HepG2 (cell line): ENCODE measurements at regions not wholly inside any gene's neighbourhood (a gene's known extent, or its start where the extent isn't known, plus 50 kb on each side); places are given as distances from the start of the nearest gene placed in this dataset.

Source experiments
- ATAC-seq: fragments of 200-7000 bp; cut with Tn5 transposase; 3 replicates; pipeline ENCODE4 v1.9.1; 2020; ENCODE audit warnings: mild to moderate bottlenecking, moderate library complexity
- BruUV-seq: library from RNA; stranded (reverse); fragments of 400-500 nt; replicated peaks from 2 replicates; lab custom pipeline; 2021; lab: Mats Ljungman, UMichigan
- CTCF ChIA-PET: fragments of 300-600 bp; formaldehyde crosslinking; extraction: SDS; loops from one replicate; lab custom pipeline; 2021; ENCODE audit warnings: low total read pairs, inconsistent platforms, low intra/inter-chr PET ratio; lab: Yijun Ruan, JAX
- POLR2A ChIA-PET: fragments of 350-600 bp; sonication (Branson Sonifier 250); formaldehyde crosslinking; loops from one replicate; lab custom pipeline; 2020; ENCODE audit warnings: antibody characterized with exemption, inconsistent platforms; lab: Yijun Ruan, JAX
- DNase-seq: peaks from one replicate; pipeline ENCODE4 v3.0.0-alpha.2; 2015; ENCODE audit warnings: low spot score
- FAIRE-seq: peaks from 3 replicates; lab custom pipeline; 2011; peaks lifted over from hg19 to GRCh38; lab: Jason Lieb, UNC
- H2AFZ ChIP-seq: one replicate; pipeline ENCODE4 v1.6.1; 2011; ENCODE audit warnings: low read length, inconsistent platforms
- H3K27ac ChIP-seq: fragments of 300-600 bp; 3 replicates; pipeline ENCODE4 v1.8.0; 2011; ENCODE audit warnings: mixed run types, mild to moderate bottlenecking, mixed read lengths, low read length, inconsistent platforms; ENCODE audit not compliant: insufficient read depth; ENCODE audit errors: extremely low read length
- H3K27me3 ChIP-seq, 2 experiments: fragments of 200-600 bp in 1 of 2; 2 replicates in 1 of 2; 3 replicates in 1 of 2; pipeline versions ENCODE4 v1.6.0 to v1.8.0; 2011; ENCODE audit warnings: low read length in 2 of 2, mild to moderate bottlenecking in 2 of 2, moderate library complexity in 2 of 2, inconsistent platforms in 1 of 2; ENCODE audit not compliant: insufficient read depth in 2 of 2, control insufficient read depth in 1 of 2
- H3K36me3 ChIP-seq, 2 experiments: fragments of 200-600 bp in 1 of 2; replicated peaks in 1 of 2; 2 replicates in 1 of 2; 3 replicates in 1 of 2; pipeline versions ENCODE4 v1.5.1 to v1.8.0; 2011; ENCODE audit warnings: low read length in 2 of 2, inconsistent platforms in 1 of 2; ENCODE audit not compliant: insufficient read depth in 2 of 2, control insufficient read depth in 1 of 2
- H3K4me1 ChIP-seq: 2 replicates; pipeline ENCODE4 v1.5.1; 2012; ENCODE audit warnings: low read length, inconsistent platforms; ENCODE audit not compliant: insufficient read depth
- H3K4me2 ChIP-seq: 2 replicates; pipeline ENCODE4 v1.6.0; 2011; ENCODE audit warnings: low read depth, low read length, inconsistent platforms
- H3K4me3 ChIP-seq, 3 experiments: fragments of 200-600 bp in 1 of 3; sonication (generic), shearing (Covaris generic) in 1 of 3; replicated peaks in 1 of 3; 2 replicates each; pipeline ENCODE4 v1.5.1; 2011 to 2016; ENCODE audit warnings: low read length in 3 of 3, inconsistent platforms in 2 of 3, low read depth in 2 of 3, mild to moderate bottlenecking in 2 of 3, control low read depth in 1 of 3, mixed read lengths in 1 of 3; ENCODE audit not compliant: insufficient read depth in 1 of 3
- H3K79me2 ChIP-seq: one replicate; pipeline ENCODE4 v1.6.1; 2011; ENCODE audit warnings: low read length, inconsistent platforms; ENCODE audit not compliant: insufficient read depth
- H3K9ac ChIP-seq: 2 replicates; pipeline ENCODE4 v1.6.0; 2011; ENCODE audit warnings: mild to moderate bottlenecking, low read depth, low read length, inconsistent platforms; ENCODE audit not compliant: insufficient read depth
- H3K9me3 ChIP-seq: 2 replicates; pipeline ENCODE4 v1.5.1; 2012; ENCODE audit warnings: mild to moderate bottlenecking, low read length
- H4K20me1 ChIP-seq: 2 replicates; pipeline ENCODE4 v1.6.0; 2011; ENCODE audit warnings: inconsistent platforms, mild to moderate bottlenecking, low read length, moderate library complexity; ENCODE audit not compliant: insufficient read depth
- DNMT1 ChIP-seq: sonication (generic); formaldehyde crosslinking; IDR thresholded peaks from 2 replicates; pipeline ENCODE4 v1.5.1; 2020; ENCODE audit warnings: mild to moderate bottlenecking, missing genetic modification reagents
- PRDM4 ChIP-seq: sonication (generic); formaldehyde crosslinking; IDR thresholded peaks from 2 replicates; pipeline ENCODE4 v1.9.0; 2021; ENCODE audit warnings: missing genetic modification reagents, borderline replicate concordance
- REXO4 ChIP-seq: sonication (generic); formaldehyde crosslinking; IDR thresholded peaks from 2 replicates; pipeline ENCODE4 v1.8.0; 2022; ENCODE audit warnings: missing genetic modification reagents, mild to moderate bottlenecking, borderline replicate concordance
- ZGPAT ChIP-seq: IDR thresholded peaks from 2 replicates; pipeline ENCODE4 v1.6.1; 2016; ENCODE audit warnings: mild to moderate bottlenecking
- ZMYM2 ChIP-seq: sonication (generic); formaldehyde crosslinking; IDR thresholded peaks from 2 replicates; pipeline ENCODE4 v1.8.0; 2022; ENCODE audit warnings: mild to moderate bottlenecking, missing genetic modification reagents
- ZNF367 ChIP-seq: sonication (generic); formaldehyde crosslinking; IDR thresholded peaks from 2 replicates; pipeline ENCODE4 v1.4.0; 2020; ENCODE audit warnings: missing genetic modification reagents, borderline replicate concordance
- ZNF510 ChIP-seq: sonication (generic); formaldehyde crosslinking; IDR thresholded peaks from 2 replicates; pipeline ENCODE4 v1.4.0; 2020; ENCODE audit warnings: low read depth, mild to moderate bottlenecking, missing genetic modification reagents
- ZNF75D ChIP-seq: sonication (generic); formaldehyde crosslinking; IDR thresholded peaks from 2 replicates; pipeline ENCODE4 v1.8.1; 2023; ENCODE audit warnings: missing genetic modification reagents, mild to moderate bottlenecking, borderline replicate concordance
- ZNF770 ChIP-seq: sonication (generic); formaldehyde crosslinking; IDR thresholded peaks from 2 replicates; pipeline ENCODE4 v1.5.0; 2020; ENCODE audit warnings: mild to moderate bottlenecking, missing genetic modification reagents
- WGBS: methylation state at CpG from one replicate; pipeline ENCODE4 v1.1.6; 2017; ENCODE audit warnings: low lambda C conversion rate; 5-methylcytosine and 5-hydroxymethylcytosine counted together
- in situ Hi-C: cut with HindIII; loops from 2 replicates; pipeline ENCODE4 v1.10.0; 2017; ENCODE audit warnings: low pct_unique_long_range_greater_than_20kb; ENCODE audit not compliant: extremely low pct_ligation_motif_present
- intact Hi-C: fragments of 100-400 bp; cut with micrococcal nuclease; formaldehyde crosslinking; loops from one replicate; pipeline ENCODE4 v1.10.0; 2022; ENCODE audit not compliant: unreplicated experiment

- no peaks in the 10 kb centered on the region for H4K20me1 ChIP-seq
- no peaks in the 10 kb centered on the region for H3K79me2 ChIP-seq
- WGBS, result 25% methylated on average over 7 of the region's 7 CpGs
- no peak overlapping the region for H3K9ac ChIP-seq
- no peaks in the 10 kb centered on the region for H3K4me1 ChIP-seq
- no peak overlapping the region for H3K27ac ChIP-seq
- DNase-seq (no peak), FAIRE-seq (no peak), ATAC-seq (no peak)
- H3K4me3 ChIP-seq, result no peak overlapping the region
- intact Hi-C loops (no loop called here), in situ Hi-C loops (no loop called here)
- H3K36me3 ChIP-seq, result no peaks in the 10 kb centered on the region
- ChIA-PET CTCF (no interaction called here), POLR2A (no interaction called here)
- H3K4me2 ChIP-seq, result no peak overlapping the region
- TF ChIP-seq ZGPAT (no peak), ZMYM2 (no peak), PRDM4 (CRISPR knock-in tag) (no peak), ZNF367 (no peak), ZNF510 (CRISPR knock-in tag) (no peak), ZNF770 (CRISPR knock-in tag) (no peak), ZNF75D (no peak), REXO4 (CRISPR knock-in tag) (no peak), DNMT1 (CRISPR knock-in tag) (no peak)
- no peaks in the 10 kb centered on the region; a peak in 1 of 5 replicates for H3K27me3 ChIP-seq
- no peak overlapping the region for H2AFZ ChIP-seq
- BruUV-seq, result no TSS peak
- no peaks in the 10 kb centered on the region for H3K9me3 ChIP-seq
Observed at GRCh38 chr2:155281907-155282306, 583.4 kb downstream of the KCNJ3 start.
